BE2C (cell line): ENCODE measurements at regions not wholly inside any gene's neighbourhood (a gene's known extent, or its start where the extent isn't known, plus 50 kb on each side); places are given as distances from the start of the nearest gene placed in this dataset.

ENCODE experiments used
- DNase-seq: peaks from one replicate; pipeline ENCODE4 v3.0.0-alpha.2; 2020
- H3K27me3 ChIP-seq: fragments of 250-450 bp; sonication (Bioruptor Pico); 2 replicates; pipeline ENCODE4 v1.5.1; 2020; ENCODE audit warnings: mild to moderate bottlenecking
- H3K36me3 ChIP-seq: fragments of 250-450 bp; sonication (Bioruptor Pico); 2 replicates; pipeline ENCODE4 v1.5.1; 2020; ENCODE audit warnings: mild to moderate bottlenecking
- H3K4me1 ChIP-seq: fragments of 250-450 bp; sonication (Bioruptor Pico); 2 replicates; pipeline ENCODE4 v1.5.1; 2020
- H3K4me3 ChIP-seq: 2 replicates; pipeline ENCODE4 v1.5.1; 2011; ENCODE audit warnings: low read depth, low read length
- H3K9me3 ChIP-seq: fragments of 250-450 bp; sonication (Bioruptor Pico); 2 replicates; pipeline ENCODE4 v1.5.1; 2020
- CTCF ChIP-seq: IDR thresholded peaks from 2 replicates; pipeline ENCODE4 v1.5.1; 2012; ENCODE audit warnings: mild to moderate bottlenecking, low read depth, low read length

GRCh38 chr2:139605668-139606067 is 825.5 kb upstream of the NXPH2 start:
- Histone ChIP-seq H3K27me3 (no peaks in the 10 kb centered on the region), H3K4me3 (no peak overlapping the region), H3K36me3 (no peaks in the 10 kb centered on the region), H3K9me3 (no peaks in the 10 kb centered on the region), H3K4me1 (no peaks in the 10 kb centered on the region)
- no peak for DNase-seq
- TF ChIP-seq CTCF, result no peak

- H3K9me3 ChIP-seq, result no peaks in the 10 kb centered on the region
- H3K4me1 ChIP-seq, result no peaks in the 10 kb centered on the region
- no peaks in the 10 kb centered on the region for H3K36me3 ChIP-seq
- DNase-seq, result no peak
- TF ChIP-seq CTCF, result no peak
- no peak overlapping the region for H3K4me3 ChIP-seq
- no peaks in the 10 kb centered on the region for H3K27me3 ChIP-seq
Measured at GRCh38 chr2:139600166-139600565, 820.0 kb upstream of the NXPH2 start.

- DNase-seq, result no peak
- H3K27me3 ChIP-seq, result no peaks in the 10 kb centered on the region
- H3K36me3 ChIP-seq, result no peaks in the 10 kb centered on the region
- H3K4me3 ChIP-seq, result no peak overlapping the region
- H3K9me3 ChIP-seq, result no peaks in the 10 kb centered on the region
- H3K4me1 ChIP-seq, result no peaks in the 10 kb centered on the region
- TF ChIP-seq CTCF, result no peak
Measured at GRCh38 chr2:139585101-139585500, 804.9 kb upstream of the NXPH2 start.

- Histone ChIP-seq H3K9me3 (no peaks in the 10 kb centered on the region), H3K36me3 (no peaks in the 10 kb centered on the region), H3K27me3 (no peaks in the 10 kb centered on the region), H3K4me1 (no peaks in the 10 kb centered on the region), H3K4me3 (no peak overlapping the region)
- no peak for DNase-seq
- TF ChIP-seq CTCF, result no peak
Measured at GRCh38 chr2:139574371-139574770, 794.2 kb upstream of the NXPH2 start.

- no peak for DNase-seq
- Histone ChIP-seq H3K4me3 (no peak overlapping the region), H3K36me3 (no peaks in the 10 kb centered on the region), H3K9me3 (no peaks in the 10 kb centered on the region), H3K27me3 (no peaks in the 10 kb centered on the region), H3K4me1 (no peaks in the 10 kb centered on the region)
- TF ChIP-seq CTCF, result no peak
Measured at GRCh38 chr2:139556789-139557188, 776.6 kb upstream of the NXPH2 start.

- Histone ChIP-seq H3K27me3 (no peaks in the 10 kb centered on the region), H3K4me1 (no peaks in the 10 kb centered on the region), H3K9me3 (no peaks in the 10 kb centered on the region), H3K36me3 (no peaks in the 10 kb centered on the region), H3K4me3 (no peak overlapping the region)
- TF ChIP-seq CTCF, result no peak
- no peak for DNase-seq
Measured at GRCh38 chr2:139550873-139551272, 770.7 kb upstream of the NXPH2 start.
